ENCODE measurements at regions not wholly inside any gene's neighbourhood (a gene's known extent, or its start where the extent isn't known, plus 50 kb on each side); places are given as distances from the start of the nearest gene placed in this dataset.

GRCh38 chr13:59330764-59331163 lies 833.0 kb downstream of the DIAPH3 start:
- no peak overlapping the region for H3K27ac ChIP-seq (ENCODE audit: low read depth, low read length)
- no peaks in the 10 kb centered on the region for H3K27me3 ChIP-seq (ENCODE audit: insufficient read depth, low read length)
- H3K9me3 Mint-ChIP-seq (ENCODE audit: unreplicated experiment) = no peaks in the 10 kb centered on the region
- H3K4me2 ChIP-seq (ENCODE audit: low read length) = no peak overlapping the region
- H3K4me3 ChIP-seq (ENCODE audit: insufficient read depth, low read depth, low read length) = no peak overlapping the region
- H3K4me3 Mint-ChIP-seq (ENCODE audit: unreplicated experiment) = no peak overlapping the region
- TF ChIP-seq EZH2 (IDR thresholded peaks at IDR 0.05; ENCODE audit: insufficient read depth, low read length) = no peak
- no peak for TF ChIP-seq CTCF (IDR thresholded peaks at IDR 0.05; ENCODE audit: insufficient read depth, low read depth, low read length)
- DNase-seq (ENCODE audit: low read depth) = no peak
- no peaks in the 10 kb centered on the region for H3K4me1 ChIP-seq (ENCODE audit: insufficient read depth, low read length)
- no peak for FAIRE-seq
- no peak overlapping the region for H3K27ac Mint-ChIP-seq (ENCODE audit: unreplicated experiment)
- no peaks in the 10 kb centered on the region for H3K4me1 Mint-ChIP-seq (ENCODE audit: low read depth, unreplicated experiment)
- no peaks in the 10 kb centered on the region for H3K79me2 ChIP-seq (ENCODE audit: insufficient read depth, low read length)
- H3K27me3 Mint-ChIP-seq (ENCODE audit: low read depth, unreplicated experiment) = no peaks in the 10 kb centered on the region
- H2AFZ ChIP-seq (ENCODE audit: low read depth, low read length) = no peak overlapping the region
- no peaks in the 10 kb centered on the region for H3K36me3 Mint-ChIP-seq (ENCODE audit: low read depth, unreplicated experiment)
- no peak overlapping the region for H3K9ac ChIP-seq (ENCODE audit: low read length)
- no peaks in the 10 kb centered on the region for H3K36me3 ChIP-seq (ENCODE audit: insufficient read depth, low read length)
- H4K20me1 ChIP-seq (ENCODE audit: insufficient read depth, low read length) = no peaks in the 10 kb centered on the region
- H3K9me3 ChIP-seq (ENCODE audit: insufficient read depth, low read depth, low read length) = no peaks in the 10 kb centered on the region

- Histone ChIP-seq H3K27ac (ENCODE audit: low read depth, low read length) (no peak overlapping the region), H3K4me2 (ENCODE audit: low read length) (no peak overlapping the region), H3K79me2 (ENCODE audit: insufficient read depth, low read length) (no peaks in the 10 kb centered on the region), H3K27me3 (ENCODE audit: insufficient read depth, low read length) (no peaks in the 10 kb centered on the region), H3K9me3 (ENCODE audit: insufficient read depth, low read depth, low read length) (no peaks in the 10 kb centered on the region), H3K4me3 (ENCODE audit: insufficient read depth, low read depth, low read length) (no peak overlapping the region), H3K9ac (ENCODE audit: low read length) (no peak overlapping the region), H3K4me1 (ENCODE audit: insufficient read depth, low read length) (no peaks in the 10 kb centered on the region), H2AFZ (ENCODE audit: low read depth, low read length) (no peak overlapping the region), H3K36me3 (ENCODE audit: insufficient read depth, low read length) (no peaks in the 10 kb centered on the region), H4K20me1 (ENCODE audit: insufficient read depth, low read length) (no peaks in the 10 kb centered on the region)
- FAIRE-seq (no peak), DNase-seq (ENCODE audit: low read depth) (no peak)
- H3K36me3 Mint-ChIP-seq (ENCODE audit: low read depth, unreplicated experiment) = no peaks in the 10 kb centered on the region
- TF ChIP-seq EZH2 (IDR thresholded peaks at IDR 0.05; ENCODE audit: insufficient read depth, low read length) = no peak
- no peak for TF ChIP-seq CTCF (IDR thresholded peaks at IDR 0.05; ENCODE audit: insufficient read depth, low read depth, low read length)
- no peaks in the 10 kb centered on the region for H3K4me1 Mint-ChIP-seq (ENCODE audit: low read depth, unreplicated experiment)
- no peaks in the 10 kb centered on the region for H3K27me3 Mint-ChIP-seq (ENCODE audit: low read depth, unreplicated experiment)
- no peak overlapping the region for H3K27ac Mint-ChIP-seq (ENCODE audit: unreplicated experiment)
- no peak overlapping the region for H3K4me3 Mint-ChIP-seq (ENCODE audit: unreplicated experiment)
- H3K9me3 Mint-ChIP-seq (ENCODE audit: unreplicated experiment) = no peaks in the 10 kb centered on the region
Measured at GRCh38 chr13:59332966-59333365, 830.8 kb downstream of the DIAPH3 start.

- DNase-seq (ENCODE audit: low read depth) (no peak), FAIRE-seq (no peak)
- Histone ChIP-seq H2AFZ (ENCODE audit: low read depth, low read length) (no peak overlapping the region), H3K79me2 (ENCODE audit: insufficient read depth, low read length) (no peaks in the 10 kb centered on the region), H3K4me2 (ENCODE audit: low read length) (no peak overlapping the region), H4K20me1 (ENCODE audit: insufficient read depth, low read length) (no peaks in the 10 kb centered on the region), H3K27me3 (ENCODE audit: insufficient read depth, low read length) (no peaks in the 10 kb centered on the region), H3K9me3 (ENCODE audit: insufficient read depth, low read depth, low read length) (no peaks in the 10 kb centered on the region), H3K4me1 (ENCODE audit: insufficient read depth, low read length) (no peaks in the 10 kb centered on the region), H3K9ac (ENCODE audit: low read length) (no peak overlapping the region), H3K27ac (ENCODE audit: low read depth, low read length) (no peak overlapping the region), H3K4me3 (ENCODE audit: insufficient read depth, low read depth, low read length) (no peak overlapping the region), H3K36me3 (ENCODE audit: insufficient read depth, low read length) (no peaks in the 10 kb centered on the region)
- Mint-ChIP-seq H3K4me3 (ENCODE audit: unreplicated experiment) (no peak overlapping the region), H3K4me1 (ENCODE audit: low read depth, unreplicated experiment) (no peaks in the 10 kb centered on the region), H3K36me3 (ENCODE audit: low read depth, unreplicated experiment) (no peaks in the 10 kb centered on the region), H3K9me3 (ENCODE audit: unreplicated experiment) (no peaks in the 10 kb centered on the region), H3K27ac (ENCODE audit: unreplicated experiment) (no peak overlapping the region), H3K27me3 (ENCODE audit: low read depth, unreplicated experiment) (no peaks in the 10 kb centered on the region)
- no peak for TF ChIP-seq EZH2 (IDR thresholded peaks at IDR 0.05; ENCODE audit: insufficient read depth, low read length)
- TF ChIP-seq CTCF (IDR thresholded peaks at IDR 0.05; ENCODE audit: insufficient read depth, low read depth, low read length) = no peak
Measured at GRCh38 chr13:59337070-59337469, 826.7 kb downstream of the DIAPH3 start.
